GM19239 (cell line): ENCODE measurements at regions not wholly inside any gene's neighbourhood (a gene's known extent, or its start where the extent isn't known, plus 50 kb on each side); places are given as distances from the start of the nearest gene placed in this dataset.
"Not testable (repeated sequence)": the region's sequence is repeated elsewhere in the genome, so short reads cannot be mapped to it uniquely, and the experiment has no call there.

Experiments
- DNase-seq: peaks from one replicate; pipeline ENCODE4 v3.0.0; 2011; ENCODE audit warnings: low spot score; ENCODE audit not compliant: insufficient read length
- FAIRE-seq: peaks from 2 replicates; lab custom pipeline; 2011; peaks lifted over from hg19 to GRCh38; lab: Jason Lieb, UNC

DNA sequence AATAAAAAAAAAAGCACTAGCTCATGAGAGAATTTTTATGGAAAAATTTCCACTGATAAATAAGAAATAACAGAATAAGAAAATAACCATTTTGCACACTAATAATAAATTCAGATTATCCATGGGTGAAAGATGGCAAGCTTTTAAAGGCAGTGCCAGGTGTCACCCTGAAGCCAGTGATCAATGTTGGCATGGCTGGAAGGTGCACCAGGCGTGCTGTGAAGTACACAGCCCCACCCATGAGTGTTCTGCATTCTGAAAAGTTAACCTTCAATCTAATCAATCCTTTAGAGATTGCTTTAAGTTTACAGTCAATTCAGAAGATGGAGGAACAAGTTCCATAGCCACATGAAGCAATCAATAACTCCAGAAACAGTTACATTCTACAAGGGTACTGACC, 284.4 kb downstream of the C6orf118 start:
- no peak for FAIRE-seq
- no peak for DNase-seq

DNA sequence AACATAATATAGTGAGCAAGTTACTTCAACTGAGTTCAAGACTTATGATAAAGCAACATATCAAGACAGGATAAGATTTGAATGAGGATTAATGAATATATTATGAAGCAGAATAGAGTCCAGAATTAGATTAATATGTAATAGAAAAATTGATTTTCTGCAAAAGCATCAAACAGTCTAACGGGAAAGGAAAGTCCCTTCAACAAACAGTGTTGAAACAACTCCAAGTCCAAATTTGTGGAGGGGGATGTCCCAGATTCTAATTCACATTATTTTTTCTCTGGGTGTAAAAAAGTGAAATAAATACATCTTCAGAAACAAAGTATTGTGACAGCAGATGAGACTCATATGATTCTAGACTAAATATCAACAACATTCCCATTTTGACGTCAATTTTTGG, 289.7 kb downstream of the C6orf118 start:
- DNase-seq = no peak
- no peak for FAIRE-seq

DNA sequence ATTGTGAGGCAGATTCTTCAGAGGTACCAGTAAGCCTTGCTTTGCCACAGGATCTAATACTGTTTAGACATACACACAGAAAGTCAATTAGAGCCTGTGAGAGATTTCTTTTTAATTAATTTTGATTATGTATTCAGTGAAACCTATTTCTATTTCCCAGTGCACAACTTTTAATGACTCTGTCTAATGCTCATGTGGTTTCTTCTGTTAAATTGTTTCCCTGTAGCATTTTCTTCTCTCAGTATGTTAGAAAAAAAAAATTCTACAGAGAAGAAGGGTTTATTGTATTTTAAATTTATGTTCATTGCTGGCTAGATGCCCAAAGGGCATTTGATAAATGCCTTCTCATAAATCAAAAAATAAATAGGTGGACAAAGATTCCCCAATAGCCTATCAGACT, 293.7 kb downstream of the C6orf118 start:
- DNase-seq (no peak), FAIRE-seq (no peak)

DNA sequence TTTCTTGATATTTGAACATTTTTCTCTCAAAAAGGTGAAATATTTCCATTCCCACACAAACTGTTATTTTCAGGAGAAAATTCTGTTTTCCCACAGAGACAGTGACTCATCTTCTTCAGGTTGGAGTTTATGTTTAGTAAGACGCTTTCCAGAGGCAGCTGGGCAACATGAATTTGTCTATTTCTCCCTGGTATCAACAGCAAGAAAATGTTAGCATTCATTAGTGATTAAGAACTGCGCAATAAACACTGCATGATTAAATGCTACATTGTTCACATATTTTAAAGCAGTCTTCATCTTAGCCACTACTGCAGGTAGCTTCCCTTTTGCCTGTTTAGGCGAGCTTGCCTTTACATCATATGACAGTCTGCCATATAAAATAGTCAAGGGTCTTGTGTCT, 295.7 kb downstream of the C6orf118 start:
- no peak for DNase-seq
- no peak for FAIRE-seq

DNA sequence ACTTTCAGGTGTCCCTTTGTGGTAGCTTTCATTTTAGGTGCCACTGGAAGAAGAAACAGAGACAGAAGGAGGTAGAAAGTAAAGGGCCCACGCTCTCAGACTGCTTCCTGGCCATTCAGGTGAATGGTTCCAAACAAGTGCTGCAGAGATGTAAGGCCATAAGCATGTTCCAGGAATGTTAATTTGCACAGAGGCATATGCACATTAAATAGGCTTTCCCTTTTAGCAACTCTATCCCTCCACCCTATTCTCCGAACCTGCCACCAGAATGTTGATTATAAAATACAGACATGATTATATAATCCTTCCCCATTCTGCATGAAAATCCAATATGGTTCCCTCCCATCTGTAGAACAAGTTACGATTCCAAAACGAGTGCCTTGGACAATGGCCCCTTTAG, 297.2 kb downstream of the C6orf118 start:
- no peak for DNase-seq

DNA sequence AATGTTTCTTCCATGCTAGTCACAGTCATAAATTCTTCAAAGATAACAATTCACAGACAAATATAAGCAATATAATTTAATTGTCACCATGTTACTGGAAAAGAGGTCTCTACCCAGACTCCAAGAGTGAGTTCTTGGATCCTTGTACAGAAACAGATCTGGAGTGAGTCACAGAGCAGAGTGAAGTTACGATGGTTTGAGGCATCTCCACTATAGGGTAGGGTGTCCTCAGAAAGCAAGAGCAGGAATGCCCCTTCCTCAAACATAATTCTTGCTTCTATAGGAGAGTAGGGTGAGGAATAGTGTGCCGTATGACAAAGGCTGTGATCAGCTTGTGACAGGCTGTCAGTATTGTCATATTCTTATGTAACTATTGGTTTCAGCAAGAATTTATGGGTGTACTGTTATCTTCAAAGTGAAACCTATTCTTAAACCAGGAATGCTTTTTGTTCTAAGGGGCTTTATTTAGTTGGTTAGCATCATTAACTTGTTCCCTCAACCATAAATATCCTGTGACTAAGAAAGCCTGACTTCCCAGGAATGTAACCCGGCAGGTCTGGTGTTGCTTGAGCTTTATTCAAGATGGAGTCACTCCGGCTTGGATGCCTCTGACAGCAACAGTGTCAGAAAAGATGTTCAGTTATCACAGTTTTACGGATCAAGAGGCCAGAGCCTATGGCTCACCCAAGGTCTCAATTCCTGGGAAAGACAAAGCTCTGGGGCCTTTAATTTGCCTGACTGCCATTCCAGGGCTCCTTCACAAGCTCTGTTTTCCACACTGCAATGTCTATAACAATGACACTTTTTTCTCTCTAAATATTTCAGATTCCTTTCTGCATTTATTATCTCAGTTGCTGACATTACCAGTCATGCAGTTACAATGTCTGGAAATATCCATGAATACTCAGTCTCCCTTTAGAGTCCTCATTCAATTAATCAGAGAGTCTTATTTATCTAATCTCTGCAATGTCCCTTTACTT, 298.6 kb downstream of the C6orf118 start:
- no peak for DNase-seq
- FAIRE-seq = no peak

More for the DNA sequence above, 297.2 kb downstream of the C6orf118 start:
- FAIRE-seq = no peak

DNA sequence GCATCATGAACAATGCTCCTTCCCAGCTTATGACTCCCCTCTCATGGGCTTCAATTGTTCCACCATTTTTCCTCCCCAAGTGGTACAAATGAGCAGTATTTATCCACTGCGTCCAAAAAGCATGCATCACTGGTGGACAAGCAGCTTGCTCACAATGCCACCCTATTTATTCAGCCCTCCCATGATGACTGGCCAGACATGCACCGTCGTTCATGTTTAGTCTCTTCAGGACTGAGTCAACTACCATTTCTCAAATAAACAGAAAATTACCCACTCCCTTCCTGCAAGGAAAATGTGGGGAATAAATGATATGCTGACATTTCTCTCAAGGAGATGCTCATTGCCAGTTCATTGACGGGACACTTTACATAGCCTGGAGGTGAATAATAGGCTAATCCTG, 300.4 kb downstream of the C6orf118 start:
- FAIRE-seq (no peak), DNase-seq (no peak)

DNA sequence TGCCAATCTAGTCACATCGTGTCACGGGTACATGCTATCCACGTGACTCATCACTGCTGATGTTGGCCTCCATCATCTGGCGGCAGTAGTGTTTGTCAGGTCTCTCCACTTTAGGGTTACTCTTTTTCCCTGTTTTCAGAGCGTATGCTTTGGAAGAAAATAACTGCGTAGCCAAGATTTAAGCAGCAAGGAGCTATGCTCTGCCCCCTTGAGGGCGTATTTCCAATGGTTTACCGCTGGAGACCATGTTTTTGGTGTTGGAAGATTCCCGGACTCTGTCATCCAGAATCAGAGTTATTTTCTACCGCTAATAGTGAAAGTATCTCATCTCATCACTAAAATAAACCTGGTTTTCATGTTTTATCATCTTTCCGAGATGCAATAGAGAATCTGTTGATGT, 306.5 kb downstream of the C6orf118 start:
- no peak for FAIRE-seq

DNA sequence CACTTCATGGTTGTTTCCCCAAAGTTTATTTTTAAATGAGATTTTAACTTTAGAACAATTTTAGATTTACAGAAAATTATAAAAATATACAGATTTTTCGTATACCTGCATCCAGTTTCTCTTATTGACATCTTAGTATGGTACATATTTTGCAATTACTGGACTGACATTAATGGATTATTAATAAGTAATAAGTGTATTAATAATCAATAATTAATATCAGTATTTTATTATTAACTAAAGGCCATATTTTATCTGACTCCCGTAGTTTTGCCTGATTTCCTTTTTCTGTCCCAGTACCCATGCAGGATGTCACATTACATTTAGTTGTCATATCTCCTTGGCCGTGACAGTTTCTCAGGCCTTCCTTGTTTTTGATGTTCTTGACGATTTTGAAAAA, 307.0 kb downstream of the C6orf118 start:
- FAIRE-seq = no peak
- no peak for DNase-seq

More for the DNA sequence above, 306.5 kb downstream of the C6orf118 start:
- DNase-seq = no peak

DNA sequence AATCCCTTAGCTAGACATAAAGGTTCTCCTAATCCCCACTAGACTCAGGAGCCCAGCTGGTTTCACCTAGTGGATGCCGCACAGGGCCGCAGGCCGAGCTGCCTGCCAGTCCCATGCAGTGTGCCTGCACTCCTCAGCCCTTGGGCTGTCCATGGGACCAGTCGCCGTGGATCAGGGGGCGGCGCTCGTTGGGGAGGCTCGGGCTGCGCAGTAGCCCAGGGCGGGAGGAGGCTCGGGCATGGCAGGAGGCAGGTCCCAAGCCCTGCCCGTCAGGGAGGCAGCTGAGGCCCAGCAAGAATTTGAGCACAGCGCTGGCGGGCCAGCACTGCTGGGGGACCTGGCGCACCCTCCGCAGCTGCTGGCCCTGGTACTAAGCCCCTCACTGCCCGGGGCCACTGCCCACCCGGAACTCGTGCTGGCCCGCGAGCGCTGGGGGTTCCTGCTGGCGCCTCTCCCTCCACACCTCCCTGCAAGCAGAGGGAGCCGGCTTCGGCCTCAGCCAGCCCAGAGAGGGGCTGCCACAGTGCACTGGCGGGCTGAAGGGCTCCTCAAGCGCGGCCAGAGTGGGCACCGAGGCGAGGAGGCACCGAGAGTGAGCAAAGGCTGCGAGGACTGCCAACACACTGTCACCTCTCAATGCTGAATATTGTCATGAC, 307.8 kb downstream of the C6orf118 start:
- FAIRE-seq (no peak), DNase-seq (no peak)

DNA sequence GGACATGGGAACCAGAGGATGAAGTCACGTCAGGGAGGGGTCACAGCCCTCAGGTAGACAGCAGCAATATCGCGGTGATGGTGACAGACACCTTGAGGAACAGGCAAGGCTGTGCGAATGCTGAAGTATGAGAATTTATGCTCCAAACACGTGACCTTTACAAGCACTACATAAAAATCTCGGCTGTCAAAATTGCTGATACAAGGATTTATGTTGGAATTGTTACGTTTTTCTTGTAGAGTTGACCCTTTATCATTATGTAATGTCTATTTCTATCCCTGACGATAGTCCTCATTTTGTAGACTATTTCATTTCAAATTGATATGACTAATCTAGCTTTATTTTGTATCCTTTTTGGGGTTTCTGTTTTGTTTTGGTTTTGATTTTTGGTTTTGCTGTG, 311.1 kb downstream of the C6orf118 start:
- FAIRE-seq (no peak), DNase-seq (no peak)

DNA sequence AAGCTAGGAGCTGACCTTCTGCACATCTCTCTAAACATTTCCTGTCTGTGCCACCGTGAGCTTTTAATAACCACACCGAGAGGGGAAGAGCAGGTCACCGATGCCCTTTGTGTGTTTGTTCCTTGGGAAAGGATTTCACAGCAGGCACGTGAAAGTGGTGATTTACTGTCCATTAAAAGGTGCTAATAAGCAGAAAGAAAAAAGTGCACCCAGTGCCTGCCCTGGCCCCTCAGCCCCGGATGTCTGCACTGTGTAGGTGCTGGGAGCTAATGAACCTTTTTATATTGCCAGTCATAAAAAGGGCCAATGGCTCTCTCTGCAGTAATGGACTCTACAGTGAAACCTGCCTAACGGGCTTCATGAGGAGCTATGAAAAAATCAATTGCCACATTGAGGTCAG, 312.6 kb downstream of the C6orf118 start:
- DNase-seq (no peak), FAIRE-seq (no peak)

DNA sequence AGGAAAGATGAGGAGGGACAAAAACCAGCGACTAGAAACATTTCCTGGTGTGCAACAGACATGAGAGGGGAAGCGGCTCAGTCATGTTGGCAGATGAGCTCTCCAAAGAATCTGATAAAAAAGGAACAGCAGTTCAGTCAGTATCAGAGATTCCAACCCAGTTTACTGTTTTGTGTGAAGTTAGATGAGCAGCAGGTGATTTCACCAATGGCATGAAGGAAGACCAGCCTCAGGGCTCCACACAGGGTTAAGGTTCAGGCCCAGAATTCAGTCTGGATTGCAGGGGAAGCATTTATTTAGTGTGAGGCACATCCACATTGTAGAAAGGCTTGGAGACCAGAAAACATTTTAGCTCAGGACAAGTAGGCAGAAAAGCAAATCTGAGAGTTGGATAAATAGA, 317.8 kb downstream of the C6orf118 start:
- DNase-seq = no peak
- FAIRE-seq = no peak

DNA sequence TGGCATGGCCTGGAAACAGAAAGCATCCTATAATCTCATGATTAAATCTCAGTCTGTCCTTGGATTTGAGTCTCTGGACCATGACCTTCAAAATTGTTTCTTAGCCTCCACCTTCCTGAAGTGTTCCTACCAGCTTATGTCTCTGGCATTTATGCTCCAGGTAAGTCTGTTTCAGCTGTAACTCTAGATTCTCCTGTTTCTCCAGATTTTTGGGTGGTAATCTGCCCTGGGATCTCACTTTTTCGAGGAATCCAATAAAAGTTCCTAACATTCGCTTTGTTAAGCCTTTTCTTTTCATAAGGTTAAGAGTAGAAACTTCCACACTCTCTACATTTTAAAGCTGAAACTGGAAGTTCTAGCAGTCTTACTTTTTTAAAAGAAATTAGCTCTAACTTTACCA, 318.5 kb downstream of the C6orf118 start:
- no peak for FAIRE-seq
- DNase-seq = no peak

DNA sequence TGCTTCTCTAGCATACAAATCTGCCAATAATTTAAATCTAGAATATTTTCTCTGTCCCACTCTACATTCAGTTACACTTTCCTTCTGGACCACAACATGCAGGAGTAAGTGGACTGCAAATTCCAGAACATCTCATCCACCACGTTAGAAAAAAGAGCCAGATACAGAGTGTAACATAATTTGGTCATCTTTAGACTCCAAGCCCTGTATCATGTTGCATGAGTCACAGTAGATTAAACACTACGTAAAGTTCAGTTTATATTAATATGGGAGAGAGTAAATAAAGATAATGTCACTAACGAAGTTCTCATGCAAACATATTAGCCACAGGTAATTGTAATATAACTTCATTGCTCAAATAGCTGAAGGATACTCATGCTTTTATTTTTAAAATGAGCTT, 327.0 kb downstream of the C6orf118 start:
- DNase-seq (no peak), FAIRE-seq (no peak)

DNA sequence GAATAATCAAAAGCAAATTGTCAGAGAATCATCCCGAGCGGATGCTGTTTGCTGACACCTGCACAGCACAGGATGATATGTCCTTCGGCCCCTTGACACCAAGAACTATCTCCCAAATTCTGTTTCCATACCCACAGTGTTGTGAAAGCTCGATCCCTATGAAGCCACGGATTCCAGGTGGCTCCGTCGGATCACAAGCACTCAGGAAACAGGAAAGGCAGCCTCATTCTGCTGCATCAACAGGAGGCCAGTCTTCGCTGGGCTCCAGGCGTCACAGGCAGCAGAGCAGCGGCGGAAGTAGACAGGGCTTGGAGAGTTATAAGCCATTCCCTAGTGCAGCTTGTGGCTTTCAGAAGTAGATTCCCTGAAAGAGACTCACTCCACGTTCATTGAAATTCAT, 342.3 kb downstream of the C6orf118 start:
- FAIRE-seq (no peak), DNase-seq (no peak)

DNA sequence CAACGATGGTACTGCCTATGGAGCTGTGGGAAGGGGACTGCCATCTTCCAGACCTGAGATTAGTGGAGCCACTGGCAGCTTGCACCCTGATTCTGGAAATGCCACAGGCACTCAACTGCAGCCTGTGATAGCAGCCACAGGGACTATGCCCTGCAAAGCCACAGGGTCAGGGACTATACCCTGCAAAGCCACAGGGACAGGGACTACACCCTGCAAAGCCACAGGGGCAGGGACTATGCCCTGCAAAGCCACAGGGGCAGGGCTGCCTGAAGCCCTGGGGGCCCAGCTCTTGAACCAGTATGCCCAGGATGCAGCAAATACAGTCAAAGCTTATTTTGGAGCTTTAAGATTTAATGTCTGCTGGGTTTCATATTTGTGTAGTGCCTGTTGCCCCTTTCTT, 346.6 kb downstream of the C6orf118 start:
- DNase-seq = no peak
- FAIRE-seq = no peak

DNA sequence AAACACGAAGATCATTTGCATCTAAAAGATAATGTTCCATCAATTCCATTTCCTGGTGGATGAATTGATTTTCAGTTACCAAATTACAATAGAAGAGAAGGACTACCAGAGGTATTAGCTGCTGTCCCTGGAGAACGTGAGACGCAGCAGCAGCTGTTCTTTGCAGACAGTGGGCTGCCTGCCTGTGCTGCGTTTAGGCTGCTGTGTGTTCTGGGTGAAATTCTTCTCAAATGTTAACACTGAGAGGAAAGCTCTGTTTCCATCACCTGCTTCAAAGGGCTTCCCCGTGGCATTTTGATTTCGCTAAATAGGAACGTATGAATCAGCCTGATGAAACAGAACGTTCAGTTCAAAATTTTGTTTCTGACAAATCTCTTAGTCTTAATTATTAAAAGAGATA, 362.2 kb downstream of the C6orf118 start:
- DNase-seq (no peak), FAIRE-seq (no peak)

DNA sequence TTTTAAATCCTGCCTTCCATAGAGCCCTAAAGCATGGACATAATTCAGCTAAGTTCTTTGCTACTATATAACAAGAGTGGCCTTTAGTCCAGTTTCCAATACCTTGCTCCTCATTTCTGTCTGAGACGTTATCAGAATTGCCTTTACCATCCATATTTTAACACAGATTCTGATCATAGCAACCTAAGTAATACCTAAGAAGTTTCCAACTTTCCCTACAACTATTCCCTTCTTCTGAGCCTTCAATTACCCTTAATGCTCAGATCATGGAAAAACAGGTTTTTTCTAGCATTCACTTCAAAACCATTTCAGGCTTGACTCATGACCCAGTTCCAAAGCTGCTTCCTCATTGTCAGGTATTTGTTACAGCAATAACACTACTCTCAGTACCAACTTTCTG, 367.1 kb downstream of the C6orf118 start:
- FAIRE-seq = no peak
- DNase-seq = no peak

DNA sequence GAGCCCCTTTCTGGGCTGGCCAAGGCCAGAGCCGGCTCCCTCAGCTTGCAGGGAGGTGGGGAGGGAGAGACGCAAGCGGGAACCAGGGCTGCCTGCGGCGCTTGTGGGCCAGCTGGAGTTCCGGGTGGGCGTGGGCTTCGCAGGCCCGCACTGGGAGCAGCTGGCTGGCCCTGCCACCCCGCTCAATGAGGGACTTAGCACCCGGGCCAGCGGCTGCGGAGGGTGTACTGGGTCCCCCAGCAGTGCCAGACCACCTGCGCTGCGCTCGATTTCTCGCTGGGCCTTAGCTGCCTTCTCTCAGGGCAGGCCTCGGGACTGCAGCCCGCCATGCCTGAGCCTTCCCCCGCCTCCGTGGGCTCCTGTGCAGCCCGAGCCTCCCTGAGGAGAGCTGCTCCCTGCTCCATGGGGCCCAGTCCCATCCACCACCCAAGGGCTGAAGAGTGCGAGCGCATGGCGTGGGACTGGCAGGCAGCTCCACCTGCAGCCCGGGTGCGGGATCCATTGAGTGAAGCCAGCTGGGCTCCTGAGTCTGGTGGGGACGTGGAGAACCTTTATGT, 376.1 kb downstream of the C6orf118 start:
- not testable (repeated sequence) for DNase-seq, FAIRE-seq

DNA sequence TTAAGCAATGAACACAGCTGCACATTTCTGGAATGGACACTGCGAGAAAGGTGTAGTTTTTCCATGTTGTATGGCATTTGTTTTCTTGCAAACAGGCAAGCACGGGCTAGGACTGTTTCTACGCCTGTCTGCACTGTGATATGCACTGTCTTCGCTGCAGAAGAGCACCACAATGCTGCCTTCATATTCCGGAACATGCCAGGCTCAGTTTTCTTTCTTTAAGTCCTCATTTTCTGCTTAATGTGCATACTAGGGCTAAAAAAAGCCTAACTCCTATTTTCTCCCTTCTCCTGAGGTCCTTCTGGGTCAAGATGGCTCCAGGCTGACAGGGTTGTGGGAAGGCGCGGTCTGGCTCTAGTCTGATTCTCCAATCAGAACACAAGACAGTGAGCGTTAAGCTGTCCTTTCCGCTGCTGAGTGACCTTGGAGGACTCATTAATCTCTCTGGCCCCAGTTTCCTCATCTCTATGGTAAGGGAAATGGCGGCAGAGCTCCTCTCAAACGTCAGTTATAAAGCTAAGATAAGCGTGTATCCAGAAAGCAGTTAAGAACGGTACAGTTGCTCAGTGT, 379.9 kb downstream of the C6orf118 start:
- DNase-seq (no peak), FAIRE-seq (no peak)
